ENCODE measurements at regions not wholly inside any gene's neighbourhood (a gene's known extent, or its start where the extent isn't known, plus 50 kb on each side); places are given as distances from the start of the nearest gene placed in this dataset.

GRCh38 chr3:106745344-106746168 is 631.7 kb upstream of the CCDC54 start:
- TF ChIP-seq ZNF274 (IDR thresholded peaks at IDR 0.05; ENCODE audit: low read depth, low read length) = no peak
- no peak overlapping the region for H3K4me3 ChIP-seq (ENCODE audit: low read length)

- TF ChIP-seq ZNF274 (IDR thresholded peaks at IDR 0.05; ENCODE audit: low read depth, low read length) = no peak
- no peak overlapping the region for H3K4me3 ChIP-seq (ENCODE audit: low read length)
These were observed 631.0 kb upstream of the CCDC54 start for GRCh38 chr3:106746286-106746685.

- H3K4me3 ChIP-seq (ENCODE audit: low read length) = no peak overlapping the region
- no peak for TF ChIP-seq ZNF274 (IDR thresholded peaks at IDR 0.05; ENCODE audit: low read depth, low read length)
These were observed 628.6 kb upstream of the CCDC54 start for GRCh38 chr3:106748472-106749262.

GRCh38 chr3:106750092-106750491 is 627.1 kb upstream of the CCDC54 start:
- TF ChIP-seq ZNF274 (IDR thresholded peaks at IDR 0.05; ENCODE audit: low read depth, low read length) = no peak
- no peak overlapping the region for H3K4me3 ChIP-seq (ENCODE audit: low read length)

GRCh38 chr3:106755336-106755735 is 621.9 kb upstream of the CCDC54 start:
- no peak overlapping the region for H3K4me3 ChIP-seq (ENCODE audit: low read length)
- TF ChIP-seq ZNF274 (IDR thresholded peaks at IDR 0.05; ENCODE audit: low read depth, low read length) = no peak

- no peak overlapping the region for H3K4me3 ChIP-seq (ENCODE audit: low read length)
These were observed 620.3 kb upstream of the CCDC54 start for GRCh38 chr3:106756901-106757300.

GRCh38 chr3:106758459-106758858 is 618.8 kb upstream of the CCDC54 start:
- TF ChIP-seq ZNF274 (IDR thresholded peaks at IDR 0.05; ENCODE audit: low read depth, low read length) = no peak
- no peak overlapping the region for H3K4me3 ChIP-seq (ENCODE audit: low read length)

More at GRCh38 chr3:106756901-106757300, 620.3 kb upstream of the CCDC54 start:
- no peak for TF ChIP-seq ZNF274 (IDR thresholded peaks at IDR 0.05; ENCODE audit: low read depth, low read length)

GRCh38 chr3:106759731-106760130 is 617.5 kb upstream of the CCDC54 start:
- H3K4me3 ChIP-seq (ENCODE audit: low read length) = no peak overlapping the region
- no peak for TF ChIP-seq ZNF274 (IDR thresholded peaks at IDR 0.05; ENCODE audit: low read depth, low read length)

- H3K4me3 ChIP-seq (ENCODE audit: low read length) = no peak overlapping the region
- no peak for TF ChIP-seq ZNF274 (IDR thresholded peaks at IDR 0.05; ENCODE audit: low read depth, low read length)
These were observed 611.9 kb upstream of the CCDC54 start for GRCh38 chr3:106765342-106765741.

GRCh38 chr3:106768941-106769480 is 608.2 kb upstream of the CCDC54 start:
- H3K4me3 ChIP-seq (ENCODE audit: low read length) = no peak overlapping the region
- no peak for TF ChIP-seq ZNF274 (IDR thresholded peaks at IDR 0.05; ENCODE audit: low read depth, low read length)

GRCh38 chr3:106773795-106774194 is 603.4 kb upstream of the CCDC54 start:
- H3K4me3 ChIP-seq (ENCODE audit: low read length) = no peak overlapping the region

GRCh38 chr3:106783231-106783630 is 594.0 kb upstream of the CCDC54 start:
- no peak overlapping the region for H3K4me3 ChIP-seq (ENCODE audit: low read length)
- TF ChIP-seq ZNF274 (IDR thresholded peaks at IDR 0.05; ENCODE audit: low read depth, low read length) = no peak

More at GRCh38 chr3:106773795-106774194, 603.4 kb upstream of the CCDC54 start:
- no peak for TF ChIP-seq ZNF274 (IDR thresholded peaks at IDR 0.05; ENCODE audit: low read depth, low read length)

GRCh38 chr3:106789276-106789675 is 588.0 kb upstream of the CCDC54 start:
- no peak for TF ChIP-seq ZNF274 (IDR thresholded peaks at IDR 0.05; ENCODE audit: low read depth, low read length)
- no peak overlapping the region for H3K4me3 ChIP-seq (ENCODE audit: low read length)

- no peak overlapping the region for H3K4me3 ChIP-seq (ENCODE audit: low read length)
- no peak for TF ChIP-seq ZNF274 (IDR thresholded peaks at IDR 0.05; ENCODE audit: low read depth, low read length)
These were observed 584.5 kb upstream of the CCDC54 start for GRCh38 chr3:106792716-106793115.

- TF ChIP-seq ZNF274 (IDR thresholded peaks at IDR 0.05; ENCODE audit: low read depth, low read length) = no peak
- H3K4me3 ChIP-seq (ENCODE audit: low read length) = no peak overlapping the region
These were observed 582.8 kb upstream of the CCDC54 start for GRCh38 chr3:106794442-106794841.

Data from GM08714 (cell line).